ENCODE measurements at regions not wholly inside any gene's neighbourhood (a gene's known extent, or its start where the extent isn't known, plus 50 kb on each side); places are given as distances from the start of the nearest gene placed in this dataset.

DNA sequence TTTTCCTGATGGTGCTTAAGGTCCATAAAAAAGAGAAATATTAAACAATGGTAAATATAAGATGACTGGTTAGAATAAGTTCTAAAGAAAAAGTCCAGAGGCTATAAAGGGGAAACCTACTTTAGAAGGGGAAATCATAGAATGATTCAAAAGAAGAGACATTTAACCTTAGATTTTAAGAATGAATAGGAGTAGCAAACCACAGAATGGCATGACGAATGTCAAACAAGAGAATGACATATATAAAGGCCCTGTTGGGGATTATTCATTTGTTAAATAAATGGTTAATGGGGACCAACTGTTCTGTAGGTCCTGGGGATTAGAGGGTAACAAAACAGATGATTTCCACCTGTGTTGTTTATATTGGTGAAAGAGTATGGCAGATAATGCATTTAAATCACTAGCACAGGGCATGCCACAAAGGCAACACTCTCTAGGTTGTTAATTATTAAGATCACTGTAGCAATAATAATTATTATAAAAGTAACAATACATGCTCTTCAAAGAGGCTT, 495.2 kb upstream of the GRIA1 start:
- no peak for DNase-seq (ENCODE audit: low spot score)

DNA sequence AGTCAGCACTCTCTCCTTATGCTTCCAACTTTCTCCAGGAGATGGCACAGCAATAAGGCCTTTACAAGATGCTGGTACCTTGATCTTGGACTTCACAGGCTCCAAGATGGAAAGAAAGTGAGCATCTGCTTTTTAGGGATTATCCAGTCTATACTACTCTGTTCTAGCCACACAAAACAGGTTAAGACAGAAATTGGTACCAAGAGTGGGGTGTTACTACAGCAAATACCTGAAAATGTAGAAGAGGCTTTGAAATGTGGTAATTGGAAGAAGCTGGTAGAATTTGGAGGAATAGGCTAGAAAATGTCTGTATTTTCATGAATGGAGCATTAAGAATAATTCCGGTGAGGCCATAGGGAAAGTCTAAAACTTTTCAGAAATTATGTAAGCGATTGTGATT, 484.8 kb upstream of the GRIA1 start:
- no peak for DNase-seq (ENCODE audit: low spot score)

DNA sequence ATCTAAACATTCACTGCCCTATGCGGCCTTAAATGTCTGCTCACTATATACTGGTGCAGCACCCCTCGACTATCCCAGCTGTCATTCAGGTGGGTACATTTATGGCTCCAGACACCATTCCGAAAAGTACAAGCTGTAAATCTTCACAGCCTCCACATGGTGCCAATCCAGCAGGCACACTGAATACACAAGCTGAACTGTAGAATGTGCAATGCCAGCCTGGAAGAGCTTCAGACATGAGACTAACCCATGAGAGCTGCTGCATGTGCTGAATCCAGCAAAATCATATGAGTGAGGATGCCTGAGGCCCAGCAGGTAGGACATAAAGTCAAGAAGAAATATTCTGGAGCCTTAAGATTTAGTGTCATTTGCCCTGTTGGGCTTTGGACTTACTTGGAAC, 483.8 kb upstream of the GRIA1 start:
- DNase-seq (ENCODE audit: low spot score), result no peak

DNA sequence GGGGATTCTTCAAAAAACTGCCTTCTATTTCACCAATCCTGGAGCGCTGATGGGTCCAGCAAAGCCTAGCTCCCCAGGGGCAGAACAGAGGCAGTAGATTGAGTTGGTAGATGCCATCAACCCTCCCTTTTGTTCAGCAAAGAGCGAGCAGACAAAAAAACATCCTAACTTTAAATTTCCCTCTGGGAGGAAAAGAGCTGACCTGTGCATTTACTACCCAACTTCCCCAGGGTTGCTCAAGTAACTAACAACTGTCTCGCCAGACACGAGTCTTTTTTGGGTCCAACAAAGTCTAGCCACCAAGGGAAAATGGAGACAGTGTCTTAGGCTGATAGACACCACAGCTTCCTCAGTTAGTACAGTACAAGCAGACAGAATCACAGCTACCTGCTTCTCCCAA, 476.3 kb upstream of the GRIA1 start:
- no peak for DNase-seq (ENCODE audit: low spot score)

- no peak for DNase-seq (ENCODE audit: low spot score)
Observed at GRCh38 chr5:153018121-153018520, 472.3 kb upstream of the GRIA1 start.

DNA sequence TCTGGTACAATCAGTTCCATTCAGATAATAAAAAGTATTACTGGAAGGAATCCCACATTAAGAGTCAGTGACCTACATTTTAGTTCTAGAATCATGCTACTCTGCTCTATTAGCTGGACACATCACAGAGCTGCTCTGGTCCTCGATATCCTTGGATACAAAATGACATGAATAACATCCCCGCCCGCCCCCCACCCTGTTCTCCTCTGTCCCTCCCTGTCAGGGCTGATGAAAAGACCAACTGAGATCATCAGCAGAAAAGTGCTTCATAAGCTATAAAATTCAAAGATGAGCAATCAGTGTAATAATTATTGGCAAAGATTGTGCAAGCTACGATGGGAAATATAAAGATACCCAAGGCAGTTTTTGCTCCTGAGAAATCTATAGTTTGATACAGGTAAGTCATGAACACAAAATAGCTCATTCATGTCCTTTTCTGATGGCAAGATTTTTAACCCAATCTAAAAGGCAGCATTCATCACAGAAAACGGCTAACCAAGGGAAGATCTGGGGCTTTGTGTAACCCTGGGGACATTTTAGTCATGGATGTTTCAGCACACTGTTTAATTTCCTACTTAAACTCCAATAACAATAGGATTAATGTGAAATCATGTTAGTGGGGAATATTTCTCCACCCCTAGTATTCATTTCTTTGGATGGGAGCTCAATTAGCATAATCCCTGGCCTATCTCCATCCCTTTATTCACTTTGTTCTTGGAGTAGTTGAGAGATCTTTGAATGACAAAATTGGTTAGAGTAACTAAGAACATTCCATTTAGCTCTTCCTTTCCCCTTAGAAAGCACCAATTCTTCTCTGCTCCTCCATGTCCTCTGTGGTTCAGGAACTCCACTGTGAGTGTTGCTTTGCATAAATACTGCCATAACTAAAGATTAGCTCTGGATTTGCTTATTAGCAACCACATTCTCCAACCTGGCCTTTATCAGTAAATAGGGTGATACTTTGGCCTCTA, 459.4 kb upstream of the GRIA1 start:
- no peak for DNase-seq (ENCODE audit: low spot score)

- no peak for DNase-seq (ENCODE audit: low spot score)
Observed at GRCh38 chr5:153039501-153039900, 451.0 kb upstream of the GRIA1 start.

GRCh38 chr5:153043886-153044285, 446.6 kb upstream of the GRIA1 start:
- DNase-seq (ENCODE audit: low spot score), result no peak

DNA sequence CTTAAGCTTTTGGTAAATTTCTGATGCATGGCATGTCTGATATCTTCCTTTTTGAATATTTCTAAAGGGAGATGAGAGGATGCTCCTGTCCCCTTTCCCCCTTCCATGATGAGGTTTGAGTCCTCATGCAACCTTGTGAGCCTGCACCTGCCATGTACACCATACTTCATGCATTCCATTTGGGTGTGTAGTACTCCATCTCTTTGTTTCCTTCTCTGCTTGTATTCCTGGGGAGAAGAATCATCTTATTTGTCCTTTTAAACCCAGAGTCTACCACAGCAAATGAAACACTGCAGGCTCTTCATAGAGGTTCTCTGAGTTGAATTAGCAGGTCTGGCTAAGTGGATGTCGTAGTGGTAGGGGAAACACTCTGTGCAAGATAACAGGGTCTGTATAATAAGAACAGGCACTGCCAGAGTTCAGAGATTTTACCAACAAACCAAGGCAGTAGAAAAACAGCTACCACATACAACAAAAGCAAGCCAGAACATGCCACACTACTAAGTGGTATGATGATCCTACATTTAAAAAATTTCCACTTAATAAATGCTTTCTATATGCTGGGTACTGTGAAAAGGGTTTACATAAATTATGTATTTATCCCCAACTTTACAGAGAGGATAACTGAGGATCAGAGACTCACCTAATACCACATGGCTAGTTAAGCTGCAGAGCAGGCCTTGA, 439.8 kb upstream of the GRIA1 start:
- no peak for DNase-seq (ENCODE audit: low spot score)

GRCh38 chr5:153066281-153066680, 424.2 kb upstream of the GRIA1 start:
- no peak for DNase-seq (ENCODE audit: low spot score)

DNA sequence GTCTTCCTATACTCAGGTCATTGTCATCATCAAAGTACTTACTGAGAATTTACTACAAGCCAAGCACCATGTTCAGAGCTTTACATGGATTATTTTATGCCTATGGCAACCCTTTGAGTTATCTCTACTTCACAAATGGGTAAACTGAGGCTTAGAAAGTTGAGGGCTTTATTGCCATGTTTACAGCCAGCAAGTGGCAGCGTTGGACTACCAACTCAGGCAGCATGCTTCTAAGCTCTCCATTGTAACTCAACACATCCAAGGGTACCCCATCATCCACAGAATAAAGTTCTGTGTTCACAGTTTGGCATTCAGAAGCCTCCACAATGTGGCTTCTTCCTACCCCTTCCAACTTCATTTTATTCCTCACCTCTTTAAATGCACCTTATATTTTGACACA, 422.6 kb upstream of the GRIA1 start:
- no peak for DNase-seq (ENCODE audit: low spot score)

GRCh38 chr5:153079396-153079795, 411.1 kb upstream of the GRIA1 start:
- DNase-seq (ENCODE audit: low spot score), result no peak

DNA sequence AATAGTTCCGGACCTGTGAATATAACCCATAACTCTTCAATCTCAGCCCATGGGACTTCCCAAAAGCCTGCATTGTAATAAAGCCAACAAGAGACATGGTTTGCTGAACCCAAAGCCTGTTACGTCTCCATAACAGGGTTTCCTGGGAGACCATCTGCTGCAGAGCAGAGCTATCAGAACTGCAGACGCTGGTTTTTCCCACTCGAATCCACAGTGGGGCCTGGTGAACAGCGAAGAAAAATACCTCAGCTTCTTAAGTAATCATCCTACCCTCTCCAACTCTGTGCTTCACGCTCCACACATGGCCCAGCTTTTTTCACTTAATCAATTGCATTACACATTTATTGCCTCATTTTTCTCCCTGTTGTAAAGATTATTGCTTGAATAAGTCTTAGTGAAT, 409.5 kb upstream of the GRIA1 start:
- no peak for DNase-seq (ENCODE audit: low spot score)

GRCh38 chr5:153081385-153081784, 409.1 kb upstream of the GRIA1 start:
- no peak for DNase-seq (ENCODE audit: low spot score)

GRCh38 chr5:153084511-153084910, 406.0 kb upstream of the GRIA1 start:
- no peak for DNase-seq (ENCODE audit: low spot score)

DNA sequence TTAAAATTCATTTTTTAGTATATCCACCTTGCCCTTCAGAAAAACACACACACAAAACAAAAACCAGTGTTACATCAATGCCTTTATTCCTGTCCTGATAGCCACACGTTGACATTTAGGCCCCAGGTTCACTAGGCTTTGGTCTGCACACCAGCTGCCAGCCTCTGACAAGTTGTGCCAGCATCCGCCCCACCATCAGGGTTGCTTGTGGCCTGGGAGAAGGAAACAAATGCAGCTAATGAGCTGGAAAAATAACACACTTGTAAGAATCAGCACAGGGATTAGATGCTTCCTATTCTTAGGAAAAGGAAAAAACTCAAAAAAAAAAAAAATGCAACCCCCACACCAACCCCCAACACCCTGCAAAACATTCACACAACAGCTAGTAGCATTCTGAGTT, 404.0 kb upstream of the GRIA1 start:
- DNase-seq (ENCODE audit: low spot score), result no peak

DNA sequence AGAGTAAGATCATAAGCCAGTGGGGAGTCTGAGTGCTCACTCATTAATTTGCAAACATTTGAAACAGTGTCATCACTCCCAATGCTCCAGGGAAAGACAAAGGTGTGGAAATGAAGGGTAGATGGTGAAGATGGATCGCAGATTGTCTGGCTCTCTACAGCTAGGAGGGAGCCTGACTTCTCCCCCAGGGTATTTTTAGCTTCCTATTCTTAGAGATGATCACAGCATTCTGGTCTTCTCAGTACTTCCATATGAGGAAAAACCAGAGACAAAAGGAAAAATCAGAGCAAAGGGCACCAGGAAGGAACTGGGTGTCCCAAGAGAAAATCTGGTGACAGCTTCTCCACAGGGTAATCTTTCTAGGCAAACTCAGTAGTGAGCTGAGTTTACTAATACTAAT, 401.9 kb upstream of the GRIA1 start:
- DNase-seq (ENCODE audit: low spot score), result no peak

GRCh38 chr5:153094333-153094732, 396.1 kb upstream of the GRIA1 start:
- no peak for DNase-seq (ENCODE audit: low spot score)

DNA sequence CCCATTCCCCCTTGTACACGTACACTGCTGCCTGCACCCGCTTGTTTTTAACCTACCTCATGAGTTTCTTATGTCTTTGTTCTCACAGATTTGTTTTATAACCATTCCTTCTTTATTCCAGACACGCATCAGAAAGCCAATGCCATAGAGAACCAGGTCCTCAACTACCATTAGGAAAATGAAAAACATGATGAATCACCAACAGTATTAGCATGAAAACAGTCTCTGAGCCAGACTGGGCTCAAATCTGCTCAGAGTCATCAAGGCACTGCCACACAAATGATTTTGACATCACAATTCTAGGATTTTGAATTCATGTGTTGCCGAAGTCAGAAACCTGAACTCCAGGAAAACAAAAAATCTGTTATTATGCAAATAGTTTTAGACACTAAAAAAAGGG, 394.1 kb upstream of the GRIA1 start:
- no peak for DNase-seq (ENCODE audit: low spot score)

DNA sequence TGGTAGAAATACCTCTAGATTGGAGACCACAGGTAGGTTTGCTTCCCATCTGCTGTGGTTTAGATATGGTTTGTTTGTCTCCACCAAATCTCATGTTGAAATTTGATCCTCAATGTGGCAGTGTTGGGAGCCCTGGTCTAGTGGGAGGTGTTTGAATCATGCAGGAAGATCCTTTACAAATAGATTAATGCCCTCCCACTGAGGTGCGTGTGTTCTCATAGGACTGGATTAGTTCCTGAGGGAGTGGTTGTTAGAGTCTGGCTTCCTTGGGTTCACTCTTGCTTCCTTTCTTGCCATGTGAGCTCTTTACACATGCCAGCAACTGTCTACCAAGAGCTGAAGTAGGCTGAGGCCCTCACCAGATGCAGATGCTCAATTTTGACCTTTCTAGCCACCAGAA, 391.1 kb upstream of the GRIA1 start:
- no peak for DNase-seq (ENCODE audit: low spot score)

- DNase-seq (ENCODE audit: low spot score), result no peak
Observed at GRCh38 chr5:153101235-153102180, 389.0 kb upstream of the GRIA1 start.

DNA sequence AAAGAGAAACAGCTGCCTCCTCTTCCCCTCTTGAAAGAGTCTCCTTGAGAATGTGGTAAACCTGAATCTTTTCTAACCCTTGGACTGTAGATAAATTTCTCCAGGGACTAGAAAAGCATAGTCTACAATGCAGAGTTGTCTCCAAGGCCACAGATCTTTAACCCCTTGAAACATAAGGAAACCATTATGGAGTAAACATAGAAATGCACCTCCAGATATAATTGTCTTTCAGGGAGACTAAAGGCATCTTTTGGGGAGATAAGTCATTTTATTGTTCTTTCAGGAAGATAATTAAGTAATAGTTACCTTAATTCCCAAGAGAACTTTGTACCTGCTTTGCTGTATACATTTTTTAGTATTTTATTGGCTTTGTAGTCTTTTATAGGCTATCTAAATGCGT, 373.6 kb upstream of the GRIA1 start:
- no peak for DNase-seq (ENCODE audit: low spot score)

All from mucosa of gallbladder (tissue), 1 donor.